ENCODE measurements at regions not wholly inside any gene's neighbourhood (a gene's known extent, or its start where the extent isn't known, plus 50 kb on each side); places are given as distances from the start of the nearest gene placed in this dataset.

- TF ChIP-seq, protein P1, sequence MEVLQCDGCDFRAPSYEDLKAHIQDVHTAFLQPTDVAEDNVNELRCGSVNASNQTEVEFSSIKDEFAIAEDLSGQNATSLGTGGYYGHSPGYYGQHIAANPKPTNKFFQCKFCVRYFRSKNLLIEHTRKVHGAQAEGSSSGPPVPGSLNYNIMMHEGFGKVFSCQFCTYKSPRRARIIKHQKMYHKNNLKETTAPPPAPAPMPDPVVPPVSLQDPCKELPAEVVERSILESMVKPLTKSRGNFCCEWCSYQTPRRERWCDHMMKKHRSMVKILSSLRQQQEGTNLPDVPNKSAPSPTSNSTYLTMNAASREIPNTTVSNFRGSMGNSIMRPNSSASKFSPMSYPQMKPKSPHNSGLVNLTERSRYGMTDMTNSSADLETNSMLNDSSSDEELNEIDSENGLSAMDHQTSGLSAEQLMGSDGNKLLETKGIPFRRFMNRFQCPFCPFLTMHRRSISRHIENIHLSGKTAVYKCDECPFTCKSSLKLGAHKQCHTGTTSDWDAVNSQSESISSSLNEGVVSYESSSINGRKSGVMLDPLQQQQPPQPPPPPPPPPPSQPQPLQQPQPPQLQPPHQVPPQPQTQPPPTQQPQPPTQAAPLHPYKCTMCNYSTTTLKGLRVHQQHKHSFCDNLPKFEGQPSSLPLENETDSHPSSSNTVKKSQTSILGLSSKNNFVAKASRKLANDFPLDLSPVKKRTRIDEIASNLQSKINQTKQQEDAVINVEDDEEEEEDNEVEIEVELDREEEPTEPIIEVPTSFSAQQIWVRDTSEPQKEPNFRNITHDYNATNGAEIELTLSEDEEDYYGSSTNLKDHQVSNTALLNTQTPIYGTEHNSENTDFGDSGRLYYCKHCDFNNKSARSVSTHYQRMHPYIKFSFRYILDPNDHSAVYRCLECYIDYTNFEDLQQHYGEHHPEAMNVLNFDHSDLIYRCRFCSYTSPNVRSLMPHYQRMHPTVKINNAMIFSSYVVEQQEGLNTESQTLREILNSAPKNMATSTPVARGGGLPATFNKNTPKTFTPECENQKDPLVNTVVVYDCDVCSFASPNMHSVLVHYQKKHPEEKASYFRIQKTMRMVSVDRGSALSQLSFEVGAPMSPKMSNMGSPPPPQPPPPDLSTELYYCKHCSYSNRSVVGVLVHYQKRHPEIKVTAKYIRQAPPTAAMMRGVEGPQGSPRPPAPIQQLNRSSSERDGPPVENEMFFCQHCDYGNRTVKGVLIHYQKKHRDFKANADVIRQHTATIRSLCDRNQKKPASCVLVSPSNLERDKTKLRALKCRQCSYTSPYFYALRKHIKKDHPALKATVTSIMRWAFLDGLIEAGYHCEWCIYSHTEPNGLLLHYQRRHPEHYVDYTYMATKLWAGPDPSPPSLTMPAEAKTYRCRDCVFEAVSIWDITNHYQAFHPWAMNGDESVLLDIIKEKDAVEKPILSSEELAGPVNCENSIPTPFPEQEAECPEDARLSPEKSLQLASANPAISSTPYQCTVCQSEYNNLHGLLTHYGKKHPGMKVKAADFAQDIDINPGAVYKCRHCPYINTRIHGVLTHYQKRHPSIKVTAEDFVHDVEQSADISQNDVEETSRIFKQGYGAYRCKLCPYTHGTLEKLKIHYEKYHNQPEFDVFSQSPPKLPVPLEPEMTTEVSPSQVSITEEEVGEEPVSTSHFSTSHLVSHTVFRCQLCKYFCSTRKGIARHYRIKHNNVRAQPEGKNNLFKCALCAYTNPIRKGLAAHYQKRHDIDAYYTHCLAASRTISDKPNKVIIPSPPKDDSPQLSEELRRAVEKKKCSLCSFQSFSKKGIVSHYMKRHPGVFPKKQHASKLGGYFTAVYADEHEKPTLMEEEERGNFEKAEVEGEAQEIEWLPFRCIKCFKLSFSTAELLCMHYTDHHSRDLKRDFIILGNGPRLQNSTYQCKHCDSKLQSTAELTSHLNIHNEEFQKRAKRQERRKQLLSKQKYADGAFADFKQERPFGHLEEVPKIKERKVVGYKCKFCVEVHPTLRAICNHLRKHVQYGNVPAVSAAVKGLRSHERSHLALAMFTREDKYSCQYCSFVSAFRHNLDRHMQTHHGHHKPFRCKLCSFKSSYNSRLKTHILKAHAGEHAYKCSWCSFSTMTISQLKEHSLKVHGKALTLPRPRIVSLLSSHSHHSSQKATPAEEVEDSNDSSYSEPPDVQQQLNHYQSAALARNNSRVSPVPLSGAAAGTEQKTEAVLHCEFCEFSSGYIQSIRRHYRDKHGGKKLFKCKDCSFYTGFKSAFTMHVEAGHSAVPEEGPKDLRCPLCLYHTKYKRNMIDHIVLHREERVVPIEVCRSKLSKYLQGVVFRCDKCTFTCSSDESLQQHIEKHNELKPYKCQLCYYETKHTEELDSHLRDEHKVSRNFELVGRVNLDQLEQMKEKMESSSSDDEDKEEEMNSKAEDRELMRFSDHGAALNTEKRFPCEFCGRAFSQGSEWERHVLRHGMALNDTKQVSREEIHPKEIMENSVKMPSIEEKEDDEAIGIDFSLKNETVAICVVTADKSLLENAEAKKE (CRISPR knock-in tag; IDR thresholded peaks at IDR 0.05) = no peak
Observed at GRCh38 chr10:105843786-105844185, 1202.7 kb downstream of the SORCS3 start (continued).

DNA sequence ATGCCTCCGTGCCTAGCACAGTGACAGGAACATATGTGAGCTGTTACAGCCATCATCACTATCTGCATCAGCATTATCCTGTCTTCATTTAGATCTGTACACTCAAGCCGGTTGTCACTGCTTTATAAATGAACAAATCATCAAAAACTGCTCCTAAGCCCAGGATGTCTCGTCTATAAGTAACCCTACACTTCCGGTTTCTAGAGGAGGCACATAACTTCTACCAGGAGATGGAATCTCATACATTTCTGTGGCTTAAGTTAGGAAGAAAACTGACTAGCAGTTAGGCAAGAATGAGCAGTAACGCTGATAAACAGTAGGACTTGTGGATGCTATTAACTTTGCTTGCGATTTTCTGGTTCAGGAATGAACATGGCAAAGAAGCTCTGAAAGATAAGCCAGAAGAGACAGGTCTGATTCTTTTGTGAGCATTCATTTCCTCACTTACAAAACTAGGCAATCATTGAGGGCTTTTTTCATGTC is 1199.2 kb downstream of the SORCS3 start:
- no peaks in the 10 kb centered on the region for H3F3A ChIP-seq (replicated peaks; ENCODE audit: low read depth)
- DNase-seq (ENCODE audit: low spot score) (no peak), ATAC-seq (no peak)
- Mint-ChIP-seq H3K4me1 (peaks cover 42% of the 10 kb centered on the region), H3K9me3 (no peaks in the 10 kb centered on the region), H3K27me3 (ENCODE audit: insufficient read depth, low read depth, poor library complexity) (peaks cover 2% of the 10 kb centered on the region), H3K27ac (no peak overlapping the region), H3K4me3 (no peak overlapping the region), H3K36me3 (ENCODE audit: low read depth) (no peaks in the 10 kb centered on the region)
- H4K20me1 ChIP-seq (replicated peaks; ENCODE audit: insufficient read depth) = no peaks in the 10 kb centered on the region
- no peaks in the 10 kb centered on the region for H3K27me3 ChIP-seq (ENCODE audit: insufficient read depth)
- no peaks in the 10 kb centered on the region for H3K36me3 ChIP-seq (ENCODE audit: insufficient read depth)
- no peak overlapping the region for H3K27ac ChIP-seq (ENCODE audit: low read depth)
- peaks cover 35% of the 10 kb centered on the region for H3K4me1 ChIP-seq (ENCODE audit: insufficient read depth)
- H3K4me2 ChIP-seq = no peak overlapping the region
- H3K4me3 ChIP-seq = no peak overlapping the region
- no peaks in the 10 kb centered on the region for H3K79me2 ChIP-seq (replicated peaks; ENCODE audit: insufficient read depth)
- H2AFZ ChIP-seq = 0 out of 2 replicates have a peak overlapping the region, but pooled peaks have one; percentile 19
- no peaks in the 10 kb centered on the region for H3K9me2 ChIP-seq (ENCODE audit: insufficient read depth)
- no peak for TF ChIP-seq ETS1 (IDR thresholded peaks at IDR 0.05)
- no peak for TF ChIP-seq EZH2phosphoT487 (IDR thresholded peaks at IDR 0.05; ENCODE audit: unreplicated experiment)
- no peak for TF ChIP-seq ZNF114 (CRISPR knock-in tag; IDR thresholded peaks at IDR 0.05)
- TF ChIP-seq EZH2 (IDR thresholded peaks at IDR 0.05; ENCODE audit: low read depth, unreplicated experiment) = no peak
- TF ChIP-seq NANOG (IDR thresholded peaks at IDR 0.05; ENCODE audit: borderline replicate concordance) = no peak
- no peak for TF ChIP-seq POLR2AphosphoS5 (IDR thresholded peaks at IDR 0.05; ENCODE audit: low read depth)
- no peak for TF ChIP-seq JUNB (IDR thresholded peaks at IDR 0.05; ENCODE audit: unreplicated experiment)
- TF ChIP-seq, protein P2, sequence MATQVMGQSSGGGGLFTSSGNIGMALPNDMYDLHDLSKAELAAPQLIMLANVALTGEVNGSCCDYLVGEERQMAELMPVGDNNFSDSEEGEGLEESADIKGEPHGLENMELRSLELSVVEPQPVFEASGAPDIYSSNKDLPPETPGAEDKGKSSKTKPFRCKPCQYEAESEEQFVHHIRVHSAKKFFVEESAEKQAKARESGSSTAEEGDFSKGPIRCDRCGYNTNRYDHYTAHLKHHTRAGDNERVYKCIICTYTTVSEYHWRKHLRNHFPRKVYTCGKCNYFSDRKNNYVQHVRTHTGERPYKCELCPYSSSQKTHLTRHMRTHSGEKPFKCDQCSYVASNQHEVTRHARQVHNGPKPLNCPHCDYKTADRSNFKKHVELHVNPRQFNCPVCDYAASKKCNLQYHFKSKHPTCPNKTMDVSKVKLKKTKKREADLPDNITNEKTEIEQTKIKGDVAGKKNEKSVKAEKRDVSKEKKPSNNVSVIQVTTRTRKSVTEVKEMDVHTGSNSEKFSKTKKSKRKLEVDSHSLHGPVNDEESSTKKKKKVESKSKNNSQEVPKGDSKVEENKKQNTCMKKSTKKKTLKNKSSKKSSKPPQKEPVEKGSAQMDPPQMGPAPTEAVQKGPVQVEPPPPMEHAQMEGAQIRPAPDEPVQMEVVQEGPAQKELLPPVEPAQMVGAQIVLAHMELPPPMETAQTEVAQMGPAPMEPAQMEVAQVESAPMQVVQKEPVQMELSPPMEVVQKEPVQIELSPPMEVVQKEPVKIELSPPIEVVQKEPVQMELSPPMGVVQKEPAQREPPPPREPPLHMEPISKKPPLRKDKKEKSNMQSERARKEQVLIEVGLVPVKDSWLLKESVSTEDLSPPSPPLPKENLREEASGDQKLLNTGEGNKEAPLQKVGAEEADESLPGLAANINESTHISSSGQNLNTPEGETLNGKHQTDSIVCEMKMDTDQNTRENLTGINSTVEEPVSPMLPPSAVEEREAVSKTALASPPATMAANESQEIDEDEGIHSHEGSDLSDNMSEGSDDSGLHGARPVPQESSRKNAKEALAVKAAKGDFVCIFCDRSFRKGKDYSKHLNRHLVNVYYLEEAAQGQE (IDR thresholded peaks at IDR 0.05; ENCODE audit: unreplicated experiment) = no peak

All from GM23338 (cell line).